Spleen (tissue), 11 donors: ENCODE measurements at regions not wholly inside any gene's neighbourhood (a gene's known extent, or its start where the extent isn't known, plus 50 kb on each side); places are given as distances from the start of the nearest gene placed in this dataset.

Experiments used
- DNase-seq: peaks from one replicate; pipeline ENCODE4 v3.0.0-alpha.2; 2020
- H3K27ac ChIP-seq, 8 donors: fragments of 200-600 bp; sonication (generic) in 7 of 8; 1 replicate in 4 of 8; 2 replicates in 4 of 8; pipeline versions ENCODE4 v1.5.0 to v1.8.0; 2016 to 2021; ENCODE audit warnings: inconsistent platforms in 4 of 8, mild to moderate bottlenecking in 4 of 8, moderate library complexity in 1 of 8
- H3K27me3 ChIP-seq, 7 donors: fragments of 200-600 bp; sonication (generic) in 6 of 7; replicated peaks in 1 of 7; 1 replicate in 4 of 7; 2 replicates in 3 of 7; pipeline versions ENCODE4 v1.5.0 to v1.8.0; 2016 to 2021; ENCODE audit warnings: inconsistent platforms in 3 of 7, mild to moderate bottlenecking in 1 of 7
- H3K36me3 ChIP-seq, 6 donors: fragments of 200-600 bp; sonication (generic) in 5 of 6; 1 replicate in 4 of 6; 2 replicates in 2 of 6; pipeline versions ENCODE4 v1.5.0 to v1.8.0; 2016 to 2021; ENCODE audit warnings: inconsistent platforms in 2 of 6
- H3K4me1 ChIP-seq, 6 donors: fragments of 200-600 bp; sonication (generic) in 5 of 6; 1 replicate in 3 of 6; 2 replicates in 3 of 6; pipeline versions ENCODE4 v1.5.0 to v1.8.0; 2016 to 2021; ENCODE audit warnings: inconsistent platforms in 3 of 6
- H3K4me3 ChIP-seq, 8 donors: fragments of 200-600 bp; sonication (generic) in 7 of 8; 1 replicate in 4 of 8; 2 replicates in 4 of 8; pipeline versions ENCODE4 v1.5.0 to v1.8.0; 2016 to 2021; ENCODE audit warnings: inconsistent platforms in 4 of 8, mild to moderate bottlenecking in 4 of 8, moderate library complexity in 2 of 8
- H3K9me3 ChIP-seq, 8 donors: fragments of 200-600 bp; sonication (generic) in 7 of 8; 1 replicate in 4 of 8; 2 replicates in 4 of 8; pipeline versions ENCODE4 v1.5.0 to v1.8.0; 2016 to 2021; ENCODE audit warnings: inconsistent platforms in 4 of 8
- POLR2A ChIP-seq, 3 donors: fragments of 450-650 bp; IDR thresholded peaks; one replicate each; pipeline ENCODE4 v1.5.1; 2017; ENCODE audit warnings: antibody characterized with exemption in 3 of 3, mild to moderate bottlenecking in 1 of 3
- POLR2AphosphoS5 ChIP-seq, 3 donors: sonication (generic); formaldehyde crosslinking; IDR thresholded peaks; one replicate each; pipeline ENCODE4 v1.5.1; 2017; ENCODE audit warnings: antibody characterized with exemption in 3 of 3
- WGBS, 5 donors: extraction: QIAGEN DNeasy Blood & Tissue Kit in 3 of 5; methylation state at CpG; one replicate each; pipeline versions ENCODE4 v1.1.5 to v1.1.7; 2013 to 2018; 5-methylcytosine and 5-hydroxymethylcytosine counted together
- intact Hi-C: fragments of 100-400 bp; cut with DNase I; formaldehyde crosslinking; loops from one replicate; pipeline ENCODE4 v1.15.0; 2023; ENCODE audit warnings: low total_unique reads
- TF ChIP-seq, protein P1 (sequence below), 11 experiments: fragments of 200-600 bp in 7 of 11; fragments of 450-650 bp in 4 of 11; sonication (generic) in 4 of 11; IDR thresholded peaks in 8 of 11; conservative IDR thresholded peaks in 3 of 11; 1 replicate in 7 of 11; 2 replicates in 4 of 11; pipeline versions ENCODE4 v1.4.0 to v1.8.0; 2016 to 2021; ENCODE audit warnings: antibody characterized with exemption in 11 of 11, inconsistent platforms in 4 of 11, mild to moderate bottlenecking in 1 of 11
- donor health status: healthy with polysubstance abuse.
- donor health status: DM: no; HTN: no; CAD: no; lungs with moderate emphysema.
- donor health status: DM: no; HTN: no; CAD: no.
- donor health status: Bipolar disorder and iron deficiency.
- donor health status: healthy.
- donor health status: DM: no; HTN: no; CAD: no.
- donor health status: DM: yes; HTN: yes; CAD: no.

DNA sequence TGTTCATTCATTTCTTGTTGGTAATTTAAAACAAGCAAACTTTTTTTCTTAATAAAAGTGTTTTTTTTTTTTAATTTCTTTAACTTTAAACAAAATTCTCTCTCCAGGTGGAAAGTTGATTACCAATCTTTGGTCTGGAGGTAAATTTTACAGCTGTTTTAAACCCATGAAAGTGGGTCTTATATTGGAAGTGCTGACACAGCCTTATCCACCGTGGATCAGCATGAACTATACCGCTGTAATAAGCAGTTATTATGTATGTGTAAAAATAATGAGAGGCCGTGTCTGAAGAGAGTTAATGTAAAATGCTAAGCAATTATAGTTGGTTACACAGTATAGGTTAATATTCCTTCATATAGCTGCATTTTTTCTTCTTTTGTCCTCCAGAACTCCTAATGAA lies 378.1 kb upstream of the ATP5MC3 start:
- no peak overlapping the region for H3K4me3 ChIP-seq
- TF ChIP-seq POLR2A (IDR thresholded peaks at IDR 0.05) (no peak), POLR2AphosphoS5 (IDR thresholded peaks at IDR 0.05) (no peak)
- TF ChIP-seq, protein P1, sequence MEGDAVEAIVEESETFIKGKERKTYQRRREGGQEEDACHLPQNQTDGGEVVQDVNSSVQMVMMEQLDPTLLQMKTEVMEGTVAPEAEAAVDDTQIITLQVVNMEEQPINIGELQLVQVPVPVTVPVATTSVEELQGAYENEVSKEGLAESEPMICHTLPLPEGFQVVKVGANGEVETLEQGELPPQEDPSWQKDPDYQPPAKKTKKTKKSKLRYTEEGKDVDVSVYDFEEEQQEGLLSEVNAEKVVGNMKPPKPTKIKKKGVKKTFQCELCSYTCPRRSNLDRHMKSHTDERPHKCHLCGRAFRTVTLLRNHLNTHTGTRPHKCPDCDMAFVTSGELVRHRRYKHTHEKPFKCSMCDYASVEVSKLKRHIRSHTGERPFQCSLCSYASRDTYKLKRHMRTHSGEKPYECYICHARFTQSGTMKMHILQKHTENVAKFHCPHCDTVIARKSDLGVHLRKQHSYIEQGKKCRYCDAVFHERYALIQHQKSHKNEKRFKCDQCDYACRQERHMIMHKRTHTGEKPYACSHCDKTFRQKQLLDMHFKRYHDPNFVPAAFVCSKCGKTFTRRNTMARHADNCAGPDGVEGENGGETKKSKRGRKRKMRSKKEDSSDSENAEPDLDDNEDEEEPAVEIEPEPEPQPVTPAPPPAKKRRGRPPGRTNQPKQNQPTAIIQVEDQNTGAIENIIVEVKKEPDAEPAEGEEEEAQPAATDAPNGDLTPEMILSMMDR (IDR thresholded peaks at IDR 0.05 in 8 of 11, conservative IDR thresholded peaks at IDR 0.05 in 3 of 11): no peak
- intact Hi-C loops: no loop called here
- H3K36me3 ChIP-seq: no peaks in the 10 kb centered on the region
- no peak for DNase-seq
- H3K9me3 ChIP-seq: no peaks in the 10 kb centered on the region
- WGBS, 5 donors: 77 to 91% (median 89%) methylated on average over 3 of the region's 3 CpGs
- H3K27ac ChIP-seq: no peak overlapping the region
- H3K27me3 ChIP-seq: peaks cover 0 to 17% (median 0%) of the 10 kb centered on the region in 7 donors
- no peaks in the 10 kb centered on the region for H3K4me1 ChIP-seq

DNA sequence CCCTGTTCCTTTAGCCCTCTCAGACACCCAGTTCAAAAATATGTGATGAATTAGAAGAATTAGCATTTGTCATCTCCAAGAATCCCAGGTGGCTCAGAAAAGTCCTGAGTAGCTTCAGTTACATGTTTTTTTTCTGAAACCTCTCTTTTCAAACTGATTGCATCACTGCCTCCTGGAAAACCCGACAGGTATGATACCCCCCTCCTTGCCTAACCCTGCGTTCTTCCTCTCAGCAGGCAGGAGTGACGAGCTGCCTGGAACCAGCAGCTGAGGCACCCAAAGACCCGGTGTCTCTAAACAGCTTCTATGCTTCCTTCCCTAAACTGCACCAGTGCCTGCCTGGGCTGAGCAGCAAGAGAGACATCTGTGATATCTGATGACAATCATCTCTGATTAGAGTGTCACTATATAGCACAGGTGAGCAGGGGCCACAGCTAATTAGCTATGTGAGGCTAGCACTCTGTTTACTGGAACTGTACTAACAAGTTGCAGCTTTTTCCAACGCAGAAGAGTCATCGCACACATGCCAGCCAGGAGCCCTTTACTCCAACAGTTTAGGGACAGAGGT lies 376.4 kb upstream of the ATP5MC3 start:
- peaks cover 0 to under 1% (median 0%) of the 10 kb centered on the region in 6 donors for H3K4me1 ChIP-seq
- H3K9me3 ChIP-seq: no peaks in the 10 kb centered on the region
- H3K4me3 ChIP-seq: no peak overlapping the region
- intact Hi-C loops: no loop called here
- peak; percentile 65 for DNase-seq
- WGBS, 5 donors: 51 to 68% (median 58%) methylated on average over 6 of the region's 6 CpGs
- no peaks in the 10 kb centered on the region for H3K36me3 ChIP-seq
- no peak for TF ChIP-seq POLR2A (IDR thresholded peaks at IDR 0.05)
- TF ChIP-seq, protein P1 (IDR thresholded peaks at IDR 0.05 in 8 of 11, conservative IDR thresholded peaks at IDR 0.05 in 3 of 11): no peak
- H3K27ac ChIP-seq: no peak overlapping the region
- peaks cover 0 to 17% (median 0%) of the 10 kb centered on the region in 7 donors for H3K27me3 ChIP-seq

DNA sequence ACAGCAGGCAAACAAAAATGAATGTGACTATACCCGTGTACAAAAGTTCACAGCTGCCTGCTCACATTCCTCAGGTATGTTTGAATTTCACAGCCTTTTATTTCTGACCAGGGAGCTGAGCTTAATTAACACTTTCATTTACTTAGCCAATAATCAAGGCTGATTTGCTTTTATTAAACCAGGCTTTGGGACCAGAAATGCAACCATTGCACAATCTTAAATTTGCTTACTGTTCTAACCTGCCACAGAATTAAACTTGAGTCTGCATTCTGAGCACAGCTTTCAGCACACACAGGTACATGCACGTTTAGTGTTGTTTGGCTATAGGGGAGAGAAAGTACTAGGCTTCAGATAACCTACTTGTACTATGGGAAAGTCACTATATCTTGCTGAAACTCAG lies 372.4 kb upstream of the ATP5MC3 start:
- WGBS, 5 donors: 66 to 80% (median 68%) methylated on average over 2 of the region's 2 CpGs
- no peak for DNase-seq
- intact Hi-C loops: no loop called here
- TF ChIP-seq, protein P1 (IDR thresholded peaks at IDR 0.05 in 8 of 11, conservative IDR thresholded peaks at IDR 0.05 in 3 of 11): no peak
- TF ChIP-seq POLR2AphosphoS5 (IDR thresholded peaks at IDR 0.05) (no peak), POLR2A (IDR thresholded peaks at IDR 0.05) (no peak)
- H3K27me3 ChIP-seq: peaks cover 0 to 17% (median 0%) of the 10 kb centered on the region in 7 donors
- H3K9me3 ChIP-seq: no peaks in the 10 kb centered on the region
- no peak overlapping the region for H3K4me3 ChIP-seq
- H3K27ac ChIP-seq: no peak overlapping the region
- no peaks in the 10 kb centered on the region for H3K36me3 ChIP-seq
- H3K4me1 ChIP-seq: peaks cover 0 to 5% (median 0%) of the 10 kb centered on the region in 6 donors

DNA sequence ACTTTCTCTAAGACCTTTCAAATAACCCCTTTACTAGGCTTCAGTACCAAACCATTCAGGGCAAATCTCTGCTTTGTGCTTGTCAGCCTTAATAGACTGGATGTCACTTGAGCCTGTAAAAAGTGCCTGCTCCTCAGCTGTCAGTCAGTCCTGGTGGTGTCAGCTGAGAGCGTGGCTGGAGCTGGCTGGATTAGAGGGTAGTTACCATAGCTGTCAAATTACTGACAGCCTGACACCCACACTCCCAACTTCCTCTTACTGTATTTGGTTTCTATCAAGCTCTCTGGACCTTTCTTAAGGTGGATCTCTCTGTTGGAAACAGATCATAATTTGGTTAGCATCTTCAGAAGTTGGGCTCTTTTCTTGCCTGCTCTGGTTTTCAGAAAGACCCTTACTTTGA lies 371.4 kb upstream of the ATP5MC3 start:
- TF ChIP-seq, protein P1 (IDR thresholded peaks at IDR 0.05 in 8 of 11, conservative IDR thresholded peaks at IDR 0.05 in 3 of 11): no peak
- no peak for TF ChIP-seq POLR2A (IDR thresholded peaks at IDR 0.05)
- no peak for TF ChIP-seq POLR2AphosphoS5 (IDR thresholded peaks at IDR 0.05)
- Histone ChIP-seq H3K4me1 (peaks cover 0 to 5% (median 0%) of the 10 kb centered on the region in 6 donors), H3K9me3 (no peaks in the 10 kb centered on the region), H3K27me3 (peaks cover 0 to 17% (median 0%) of the 10 kb centered on the region in 7 donors), H3K27ac (no peak overlapping the region), H3K4me3 (no peak overlapping the region), H3K36me3 (no peaks in the 10 kb centered on the region)
- DNase-seq: no peak
- intact Hi-C loops: no loop called here
- 7 to 14% (median 11%) methylated on average over 1 of the region's 1 CpG for WGBS, 5 donors
